Suppressor macrophage treated with lipopolysaccharide for 4 hours (primary cell): ENCODE measurements at regions not wholly inside any gene's neighbourhood (a gene's known extent, or its start where the extent isn't known, plus 50 kb on each side); places are given as distances from the start of the nearest gene placed in this dataset.

Experiments used
- DNase-seq: peaks from one replicate; pipeline ENCODE4 v3.0.0-alpha.2; 2020

DNA sequence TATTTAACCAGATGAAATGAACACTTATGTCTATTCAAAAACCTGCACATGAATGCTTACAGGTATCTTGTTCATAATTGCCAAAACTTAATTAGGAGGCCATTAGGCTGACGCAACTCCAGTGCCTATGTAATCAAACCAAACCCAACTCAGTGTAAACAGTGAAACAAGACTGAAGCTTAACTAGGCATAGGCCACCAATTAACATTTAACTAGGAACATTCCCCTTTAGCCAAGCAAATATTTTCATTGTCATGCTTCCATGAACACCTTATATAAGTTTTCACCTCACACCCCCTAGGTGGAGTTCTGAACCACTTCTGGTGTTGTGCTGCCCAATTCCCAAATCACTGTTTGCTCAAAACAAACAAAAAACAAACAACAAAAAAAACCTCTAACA is 686.0 kb downstream of the STPG2 start:
- DNase-seq, result no peak

DNA sequence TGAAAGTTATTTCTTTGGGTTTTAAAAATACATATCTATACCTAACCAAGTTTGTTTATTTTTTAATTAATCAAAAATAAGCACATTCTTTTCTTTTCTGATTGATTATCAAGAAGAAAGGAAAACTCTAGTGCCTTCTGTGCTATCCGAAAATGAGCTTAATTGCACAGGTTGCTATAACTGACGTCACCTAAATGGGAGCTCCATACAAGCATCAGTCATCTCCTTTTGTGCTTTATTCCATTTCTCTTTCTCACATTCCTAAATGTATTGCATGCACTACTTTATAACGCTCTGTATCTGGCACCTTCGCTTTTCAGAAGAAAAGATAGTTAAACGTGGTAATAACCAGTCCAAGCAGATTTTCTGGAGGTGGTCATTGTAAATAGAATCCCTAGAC is 675.0 kb downstream of the STPG2 start:
- DNase-seq, result no peak

DNA sequence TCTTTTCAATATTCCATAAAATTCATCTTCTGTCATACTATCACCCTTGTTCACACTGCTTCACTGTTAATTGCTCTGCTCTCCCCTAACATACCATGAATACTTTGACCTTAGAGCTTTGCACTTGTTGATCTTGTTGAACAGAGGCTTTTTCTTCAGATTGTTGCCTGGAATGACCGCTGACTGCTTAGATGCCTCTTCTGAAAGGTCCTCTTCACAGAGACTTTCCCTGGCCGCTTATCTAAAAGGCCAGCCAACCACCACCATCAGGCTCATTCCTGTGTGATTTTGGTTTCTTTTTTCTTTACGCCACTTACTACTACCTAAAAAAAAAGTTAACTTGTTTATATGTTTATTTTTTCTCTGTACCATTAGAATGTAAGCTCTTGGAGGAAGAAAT is 667.7 kb downstream of the STPG2 start:
- no peak for DNase-seq

DNA sequence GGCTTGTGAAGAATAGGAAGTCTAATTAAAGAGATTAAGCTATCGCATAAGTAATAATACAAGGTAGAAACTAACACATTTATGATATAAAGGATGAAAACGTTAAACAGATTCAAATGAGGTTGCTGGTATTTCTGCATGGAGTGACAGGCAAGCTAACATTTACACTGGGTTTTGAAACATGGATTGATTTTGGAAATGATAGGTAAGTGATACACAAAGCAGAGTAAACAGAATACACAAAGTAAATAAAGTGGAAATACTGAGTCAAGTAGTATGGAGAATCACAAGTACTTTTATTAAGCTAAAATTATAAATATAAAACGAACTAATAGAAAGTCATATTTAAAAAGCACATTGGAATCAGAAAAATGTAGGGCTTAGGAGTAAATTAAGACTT is 665.3 kb downstream of the STPG2 start:
- DNase-seq, result no peak

DNA sequence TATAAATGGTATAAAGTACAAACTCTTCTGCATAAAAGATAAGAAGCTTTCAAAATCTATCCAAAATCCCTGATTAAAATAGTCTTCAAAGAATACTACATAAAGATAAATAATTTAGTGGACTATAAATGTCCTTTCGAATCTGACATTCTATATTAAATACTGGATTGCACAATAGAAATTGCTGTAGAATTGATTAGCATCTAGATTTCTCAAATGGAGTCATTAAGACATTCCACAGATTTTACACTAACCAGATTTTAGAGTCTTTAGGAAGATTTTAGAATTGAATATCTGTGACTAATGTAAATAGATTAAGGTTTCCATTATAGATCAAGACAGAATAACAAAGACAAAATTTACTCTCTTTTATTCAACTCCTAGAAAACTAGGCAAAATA is 663.9 kb downstream of the STPG2 start:
- no peak for DNase-seq

DNA sequence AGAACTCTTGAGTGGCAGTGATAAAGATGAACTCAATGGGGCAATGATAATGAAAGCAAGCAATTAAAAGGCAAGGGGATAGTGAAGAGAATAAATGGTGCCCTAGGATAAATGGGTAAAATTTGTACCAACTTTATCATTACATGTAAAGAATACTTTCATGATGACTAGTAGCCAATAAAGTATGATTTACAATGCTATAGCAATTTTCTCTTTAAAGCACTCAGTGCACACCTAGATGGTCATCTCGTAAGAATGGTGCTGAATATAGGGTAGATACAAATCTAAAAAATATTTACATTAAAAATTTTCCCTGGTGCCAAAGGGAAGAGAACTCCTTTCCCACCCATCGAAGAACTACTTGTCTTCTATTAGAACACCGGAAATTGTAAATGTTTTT is 651.4 kb downstream of the STPG2 start:
- no peak for DNase-seq

DNA sequence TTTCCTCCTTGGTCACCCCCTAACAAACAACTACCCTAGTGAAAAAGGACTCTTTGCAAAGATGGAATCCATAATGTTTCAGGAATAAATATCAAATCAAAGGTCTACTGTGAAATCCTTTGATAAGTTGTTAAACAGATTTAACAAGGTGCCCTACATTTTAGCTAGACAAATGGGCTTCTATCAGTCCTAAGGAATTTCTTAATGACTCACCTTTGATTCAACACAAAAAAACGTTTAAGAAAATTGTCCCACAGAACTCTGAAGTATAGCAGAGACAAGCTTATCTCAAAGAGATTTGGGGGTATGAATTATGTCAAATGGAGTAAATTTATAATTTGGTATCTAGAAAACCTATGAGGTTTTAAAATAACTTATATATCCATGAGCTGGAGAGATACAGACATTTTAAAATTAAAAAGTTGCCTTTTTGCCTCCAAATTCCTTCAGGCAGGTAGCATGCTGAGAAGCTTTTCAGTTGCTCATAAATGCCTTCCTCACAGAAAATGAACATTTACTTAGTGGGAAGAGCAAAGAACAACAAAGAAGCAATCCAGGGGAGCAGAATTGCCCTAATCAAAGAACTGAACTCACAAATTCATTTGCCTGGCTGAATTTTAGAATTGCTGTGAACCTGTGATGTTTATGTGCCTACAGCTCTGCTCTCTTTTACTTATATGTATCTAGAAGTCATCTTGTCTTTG is 649.3 kb downstream of the STPG2 start:
- no peak for DNase-seq

DNA sequence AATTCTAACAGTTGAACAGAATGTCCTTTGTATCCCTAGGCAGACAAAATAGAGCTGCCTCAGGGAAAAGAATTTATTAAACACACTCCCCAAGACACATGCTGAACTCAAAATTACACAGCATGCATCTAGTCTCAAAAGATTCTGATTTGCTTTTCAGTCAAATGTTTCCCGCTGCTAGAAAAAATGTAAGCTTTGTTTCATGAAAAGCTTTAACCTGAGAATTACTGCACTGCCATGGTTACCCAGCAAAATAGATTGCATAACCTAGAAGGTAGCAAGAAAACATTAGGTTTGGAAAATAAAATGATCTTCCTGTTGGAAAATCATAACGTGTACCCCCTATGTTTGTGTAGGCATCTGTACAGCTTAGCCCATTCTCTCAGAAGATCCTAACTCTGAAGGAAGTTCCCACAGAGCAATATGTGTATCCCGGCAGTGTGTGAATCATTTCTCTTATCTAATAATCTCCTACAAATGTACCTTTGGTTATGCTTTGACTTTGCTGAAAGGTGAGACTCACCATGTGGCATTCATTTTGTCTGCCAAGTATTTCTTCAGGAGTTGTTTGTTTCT is 646.9 kb downstream of the STPG2 start:
- DNase-seq, result no peak

DNA sequence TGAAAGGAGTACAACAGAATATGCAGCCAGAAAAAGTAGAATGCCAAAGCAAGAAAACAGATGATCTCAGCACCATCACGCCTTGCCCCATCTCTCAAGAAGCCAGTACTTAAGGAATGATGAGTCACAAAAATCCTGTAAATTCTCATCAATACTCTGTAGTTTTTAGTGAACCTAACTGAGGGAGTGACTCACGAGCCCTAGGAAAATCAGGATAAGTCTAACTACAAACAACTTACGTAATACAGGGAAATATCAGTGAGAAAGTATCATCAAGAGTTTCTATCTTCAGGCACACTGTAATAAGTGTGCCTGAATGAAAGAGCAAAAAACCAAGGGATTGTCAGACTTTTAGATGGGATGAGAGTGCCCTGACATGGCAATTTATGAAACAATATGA is 644.4 kb downstream of the STPG2 start:
- DNase-seq, result no peak

DNA sequence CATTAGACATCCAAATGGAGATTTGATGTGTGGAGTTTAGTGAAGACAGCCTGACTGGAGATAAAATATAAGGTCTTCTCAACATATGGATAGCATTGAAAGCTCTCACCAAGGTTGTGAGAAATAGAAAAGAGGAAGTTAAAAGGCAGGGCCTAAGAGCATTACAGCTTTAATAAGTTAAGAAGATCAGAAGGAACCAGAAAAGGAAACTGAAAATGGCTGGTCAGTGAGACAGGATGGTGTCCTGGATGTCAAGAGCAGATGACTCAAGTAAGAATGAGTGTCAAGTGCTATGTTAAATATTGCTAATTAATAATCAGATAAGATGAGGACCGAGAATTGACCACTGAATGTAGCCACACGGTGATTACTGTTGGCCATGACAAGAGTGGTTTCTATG is 642.9 kb downstream of the STPG2 start:
- DNase-seq, result no peak

DNA sequence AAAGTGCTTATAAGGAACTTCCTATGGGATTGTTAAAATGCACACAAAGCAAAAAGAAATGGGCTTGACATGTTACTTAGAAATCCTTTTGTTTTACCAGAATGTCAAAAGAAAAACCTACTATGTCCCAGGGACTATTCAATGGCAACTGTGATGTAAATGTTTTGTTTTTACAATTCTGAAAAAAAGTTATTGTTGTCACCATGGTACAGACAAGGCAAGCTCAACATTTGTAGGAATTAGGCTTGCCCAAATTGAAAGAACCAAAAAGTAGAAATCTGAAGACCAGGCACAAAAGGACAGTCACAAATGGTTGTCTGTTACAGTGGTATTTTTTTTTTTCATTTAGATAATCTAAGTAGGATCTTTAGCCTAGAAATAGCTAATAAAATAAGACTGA is 638.6 kb downstream of the STPG2 start:
- DNase-seq, result no peak

DNA sequence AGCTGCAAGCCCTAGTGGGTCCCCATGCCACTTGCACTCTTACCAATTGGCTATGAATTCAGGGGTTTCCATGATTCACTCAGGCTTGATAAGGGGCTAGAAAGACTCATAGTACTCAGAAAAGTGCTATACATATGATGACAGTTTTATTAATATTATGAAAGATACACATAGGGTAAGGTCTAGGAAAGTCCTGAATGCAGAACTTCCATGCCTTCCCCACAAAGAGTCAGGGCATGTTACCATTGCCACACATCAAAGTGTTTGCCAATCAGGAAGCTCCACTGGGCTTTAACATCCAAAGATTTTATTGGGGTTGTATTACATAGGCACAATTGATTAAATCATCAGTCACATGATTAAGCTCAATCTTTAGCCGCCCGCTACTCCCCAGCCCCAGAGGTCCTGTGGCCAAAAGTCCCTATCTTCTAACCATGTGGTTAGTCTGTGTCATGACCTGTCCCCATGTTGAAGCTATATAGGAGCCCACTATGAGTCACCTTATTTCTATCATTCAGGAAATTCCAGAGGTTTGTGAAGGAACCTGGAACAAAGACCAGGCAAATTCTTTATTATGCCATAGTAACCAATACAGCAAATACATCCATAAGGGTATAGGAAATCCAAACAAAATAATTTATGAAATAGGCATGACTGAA is 635.6 kb downstream of the STPG2 start:
- DNase-seq, result no peak
